ENCODE measurements at regions not wholly inside any gene's neighbourhood (a gene's known extent, or its start where the extent isn't known, plus 50 kb on each side); places are given as distances from the start of the nearest gene placed in this dataset.

DNA sequence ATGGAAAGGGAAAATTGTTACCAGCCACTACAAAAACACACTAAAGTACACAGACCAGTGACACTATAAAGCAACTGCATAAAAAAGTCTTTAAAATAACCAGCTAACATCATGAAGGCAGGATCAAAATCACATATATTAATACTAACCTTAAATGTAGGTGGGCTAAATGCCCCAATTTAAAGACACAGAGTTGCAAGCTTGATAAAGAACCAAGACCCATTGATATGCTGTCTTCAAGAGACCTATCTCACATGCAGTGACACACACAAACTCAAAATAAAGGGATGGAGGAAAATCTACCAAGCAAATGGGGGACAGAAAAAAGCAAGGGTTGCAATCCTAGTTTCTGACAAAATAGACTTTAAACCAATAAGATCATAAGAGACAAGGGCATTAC, 246.3 kb downstream of the SEC16B start:
- TF ChIP-seq POLR2A (IDR thresholded peaks at IDR 0.05): no peak
- TF ChIP-seq, protein P1, sequence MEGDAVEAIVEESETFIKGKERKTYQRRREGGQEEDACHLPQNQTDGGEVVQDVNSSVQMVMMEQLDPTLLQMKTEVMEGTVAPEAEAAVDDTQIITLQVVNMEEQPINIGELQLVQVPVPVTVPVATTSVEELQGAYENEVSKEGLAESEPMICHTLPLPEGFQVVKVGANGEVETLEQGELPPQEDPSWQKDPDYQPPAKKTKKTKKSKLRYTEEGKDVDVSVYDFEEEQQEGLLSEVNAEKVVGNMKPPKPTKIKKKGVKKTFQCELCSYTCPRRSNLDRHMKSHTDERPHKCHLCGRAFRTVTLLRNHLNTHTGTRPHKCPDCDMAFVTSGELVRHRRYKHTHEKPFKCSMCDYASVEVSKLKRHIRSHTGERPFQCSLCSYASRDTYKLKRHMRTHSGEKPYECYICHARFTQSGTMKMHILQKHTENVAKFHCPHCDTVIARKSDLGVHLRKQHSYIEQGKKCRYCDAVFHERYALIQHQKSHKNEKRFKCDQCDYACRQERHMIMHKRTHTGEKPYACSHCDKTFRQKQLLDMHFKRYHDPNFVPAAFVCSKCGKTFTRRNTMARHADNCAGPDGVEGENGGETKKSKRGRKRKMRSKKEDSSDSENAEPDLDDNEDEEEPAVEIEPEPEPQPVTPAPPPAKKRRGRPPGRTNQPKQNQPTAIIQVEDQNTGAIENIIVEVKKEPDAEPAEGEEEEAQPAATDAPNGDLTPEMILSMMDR (IDR thresholded peaks at IDR 0.05): no peak

Data from tibial nerve (tissue), 3 donors.